Transverse colon (tissue), 4 donors: ENCODE measurements at regions not wholly inside any gene's neighbourhood (a gene's known extent, or its start where the extent isn't known, plus 50 kb on each side); places are given as distances from the start of the nearest gene placed in this dataset.

ENCODE experiments used
- CTCF ChIP-seq, 5 experiments: fragments of 200-600 bp in 3 of 5; fragments of 450-650 bp in 2 of 5; sonication (generic) in 3 of 5; IDR thresholded peaks; 1 replicate in 2 of 5; 2 replicates in 3 of 5; pipeline ENCODE4 v1.5.1; 2016 to 2017; ENCODE audit warnings: antibody characterized with exemption in 5 of 5, inconsistent platforms in 3 of 5, mild to moderate bottlenecking in 2 of 5, moderate library complexity in 1 of 5
- POLR2A ChIP-seq: fragments of 450-650 bp; IDR thresholded peaks from one replicate; pipeline ENCODE4 v1.6.1; 2016; ENCODE audit warnings: antibody characterized with exemption, mild to moderate bottlenecking, moderate library complexity
- POLR2AphosphoS5 ChIP-seq, 3 donors: sonication (generic); formaldehyde crosslinking; IDR thresholded peaks; one replicate each; pipeline ENCODE4 v1.6.1; 2016; ENCODE audit warnings: antibody characterized with exemption in 3 of 3

- TF ChIP-seq CTCF (IDR thresholded peaks at IDR 0.05) (no peak), POLR2A (no peak), POLR2AphosphoS5 (IDR thresholded peaks at IDR 0.05) (no peak)
Observed at GRCh38 chr9:727767-728166, 113.7 kb upstream of the DMRT1 start.
